ENCODE measurements at regions not wholly inside any gene's neighbourhood (a gene's known extent, or its start where the extent isn't known, plus 50 kb on each side); places are given as distances from the start of the nearest gene placed in this dataset.

GRCh38 chr3:132822837-132823236 lies 100.6 kb upstream of the NPHP3 start:
- TF ChIP-seq MAX (IDR thresholded peaks at IDR 0.05): no peak
- no peak for TF ChIP-seq CTCF (IDR thresholded peaks at IDR 0.05 in 2 of 3, conservative IDR thresholded peaks at IDR 0.05 in 1 of 3; ENCODE audit: borderline replicate concordance in 1 of 3, insufficient read depth in 1 of 3, low read depth in 2 of 3, low read length in 2 of 3)
- no peak for TF ChIP-seq POLR2A (IDR thresholded peaks at IDR 0.05; ENCODE audit: borderline replicate concordance, extremely low read depth, insufficient read depth, insufficient read length)
- TF ChIP-seq, protein P1, sequence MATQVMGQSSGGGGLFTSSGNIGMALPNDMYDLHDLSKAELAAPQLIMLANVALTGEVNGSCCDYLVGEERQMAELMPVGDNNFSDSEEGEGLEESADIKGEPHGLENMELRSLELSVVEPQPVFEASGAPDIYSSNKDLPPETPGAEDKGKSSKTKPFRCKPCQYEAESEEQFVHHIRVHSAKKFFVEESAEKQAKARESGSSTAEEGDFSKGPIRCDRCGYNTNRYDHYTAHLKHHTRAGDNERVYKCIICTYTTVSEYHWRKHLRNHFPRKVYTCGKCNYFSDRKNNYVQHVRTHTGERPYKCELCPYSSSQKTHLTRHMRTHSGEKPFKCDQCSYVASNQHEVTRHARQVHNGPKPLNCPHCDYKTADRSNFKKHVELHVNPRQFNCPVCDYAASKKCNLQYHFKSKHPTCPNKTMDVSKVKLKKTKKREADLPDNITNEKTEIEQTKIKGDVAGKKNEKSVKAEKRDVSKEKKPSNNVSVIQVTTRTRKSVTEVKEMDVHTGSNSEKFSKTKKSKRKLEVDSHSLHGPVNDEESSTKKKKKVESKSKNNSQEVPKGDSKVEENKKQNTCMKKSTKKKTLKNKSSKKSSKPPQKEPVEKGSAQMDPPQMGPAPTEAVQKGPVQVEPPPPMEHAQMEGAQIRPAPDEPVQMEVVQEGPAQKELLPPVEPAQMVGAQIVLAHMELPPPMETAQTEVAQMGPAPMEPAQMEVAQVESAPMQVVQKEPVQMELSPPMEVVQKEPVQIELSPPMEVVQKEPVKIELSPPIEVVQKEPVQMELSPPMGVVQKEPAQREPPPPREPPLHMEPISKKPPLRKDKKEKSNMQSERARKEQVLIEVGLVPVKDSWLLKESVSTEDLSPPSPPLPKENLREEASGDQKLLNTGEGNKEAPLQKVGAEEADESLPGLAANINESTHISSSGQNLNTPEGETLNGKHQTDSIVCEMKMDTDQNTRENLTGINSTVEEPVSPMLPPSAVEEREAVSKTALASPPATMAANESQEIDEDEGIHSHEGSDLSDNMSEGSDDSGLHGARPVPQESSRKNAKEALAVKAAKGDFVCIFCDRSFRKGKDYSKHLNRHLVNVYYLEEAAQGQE (IDR thresholded peaks at IDR 0.05; ENCODE audit: low read depth): no peak
- no peak for TF ChIP-seq SP1 (IDR thresholded peaks at IDR 0.05; ENCODE audit: low read depth)
- no peak for TF ChIP-seq POLR2AphosphoS5 (IDR thresholded peaks at IDR 0.05; ENCODE audit: low read depth, low read length)
- TF ChIP-seq RAD21 (IDR thresholded peaks at IDR 0.05; ENCODE audit: low read depth): no peak
- TF ChIP-seq EGR1 (IDR thresholded peaks at IDR 0.05; ENCODE audit: low read depth): no peak
- TF ChIP-seq, protein P2, sequence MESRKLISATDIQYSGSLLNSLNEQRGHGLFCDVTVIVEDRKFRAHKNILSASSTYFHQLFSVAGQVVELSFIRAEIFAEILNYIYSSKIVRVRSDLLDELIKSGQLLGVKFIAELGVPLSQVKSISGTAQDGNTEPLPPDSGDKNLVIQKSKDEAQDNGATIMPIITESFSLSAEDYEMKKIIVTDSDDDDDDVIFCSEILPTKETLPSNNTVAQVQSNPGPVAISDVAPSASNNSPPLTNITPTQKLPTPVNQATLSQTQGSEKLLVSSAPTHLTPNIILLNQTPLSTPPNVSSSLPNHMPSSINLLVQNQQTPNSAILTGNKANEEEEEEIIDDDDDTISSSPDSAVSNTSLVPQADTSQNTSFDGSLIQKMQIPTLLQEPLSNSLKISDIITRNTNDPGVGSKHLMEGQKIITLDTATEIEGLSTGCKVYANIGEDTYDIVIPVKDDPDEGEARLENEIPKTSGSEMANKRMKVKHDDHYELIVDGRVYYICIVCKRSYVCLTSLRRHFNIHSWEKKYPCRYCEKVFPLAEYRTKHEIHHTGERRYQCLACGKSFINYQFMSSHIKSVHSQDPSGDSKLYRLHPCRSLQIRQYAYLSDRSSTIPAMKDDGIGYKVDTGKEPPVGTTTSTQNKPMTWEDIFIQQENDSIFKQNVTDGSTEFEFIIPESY (IDR thresholded peaks at IDR 0.05; ENCODE audit: extremely low read depth, insufficient replicate concordance, low read length): no peak
- TF ChIP-seq EZH2phosphoT487 (IDR thresholded peaks at IDR 0.05; ENCODE audit: borderline replicate concordance): no peak
- no peak for TF ChIP-seq SIN3A (IDR thresholded peaks at IDR 0.05; ENCODE audit: low read depth)
- no peak for TF ChIP-seq CEBPB (IDR thresholded peaks at IDR 0.05; ENCODE audit: low read depth)
- TF ChIP-seq ZFX (IDR thresholded peaks at IDR 0.05): no peak

Measured in HCT116 (cell line).